GF-D8 (cell line): ENCODE measurements at regions not wholly inside any gene's neighbourhood (a gene's known extent, or its start where the extent isn't known, plus 50 kb on each side); places are given as distances from the start of the nearest gene placed in this dataset.
"Not testable (repeated sequence)": the region's sequence is repeated elsewhere in the genome, so short reads cannot be mapped to it uniquely, and the experiment has no call there.

ENCODE experiments used
- DNase-seq: peaks from one replicate; lab custom pipeline; 2025; lab: John Stamatoyannopoulos, UW

GRCh38 chr1:187836557-187836956 is 1007.8 kb downstream of the PLA2G4A start:
- DNase-seq = no peak

GRCh38 chr1:187837787-187838186 is 1009.0 kb downstream of the PLA2G4A start:
- no peak for DNase-seq

GRCh38 chr1:187838335-187839293 is 1009.9 kb downstream of the PLA2G4A start:
- DNase-seq = no peak

- no peak for DNase-seq
Observed at GRCh38 chr1:187839873-187840272, 1011.1 kb downstream of the PLA2G4A start.

- DNase-seq = no peak
Observed at GRCh38 chr1:187840557-187840956, 1011.8 kb downstream of the PLA2G4A start.

GRCh38 chr1:187842406-187843165 is 1013.8 kb downstream of the PLA2G4A start:
- DNase-seq = no peak

- DNase-seq = no peak
Observed at GRCh38 chr1:187844313-187844712, 1015.6 kb downstream of the PLA2G4A start.

- no peak for DNase-seq
Observed at GRCh38 chr1:187847531-187847930, 1018.8 kb downstream of the PLA2G4A start.

GRCh38 chr1:187848321-187848720 is 1019.6 kb downstream of the PLA2G4A start:
- DNase-seq = no peak

- DNase-seq = not testable (repeated sequence)
Observed at GRCh38 chr1:187850146-187850545, 1021.4 kb downstream of the PLA2G4A start.

GRCh38 chr1:187853505-187853904 is 1024.8 kb downstream of the PLA2G4A start:
- DNase-seq = no peak

GRCh38 chr1:187854457-187854856 is 1025.7 kb downstream of the PLA2G4A start:
- DNase-seq = no peak

- DNase-seq = no peak
Observed at GRCh38 chr1:187862506-187862905, 1033.8 kb downstream of the PLA2G4A start.

GRCh38 chr1:187870552-187870951 is 1041.8 kb downstream of the PLA2G4A start:
- DNase-seq = no peak

GRCh38 chr1:187871177-187871845 is 1042.6 kb downstream of the PLA2G4A start:
- DNase-seq = no peak

- no peak for DNase-seq
Observed at GRCh38 chr1:187872550-187872949, 1043.8 kb downstream of the PLA2G4A start.

- DNase-seq = no peak
Observed at GRCh38 chr1:187873126-187873525, 1044.4 kb downstream of the PLA2G4A start.

- DNase-seq = no peak
Observed at GRCh38 chr1:187876775-187877174, 1048.0 kb downstream of the PLA2G4A start.

GRCh38 chr1:187877220-187877619 is 1048.5 kb downstream of the PLA2G4A start:
- no peak for DNase-seq

GRCh38 chr1:187878883-187879282 is 1050.1 kb downstream of the PLA2G4A start:
- DNase-seq = no peak

GRCh38 chr1:187883356-187883755 is 1054.6 kb downstream of the PLA2G4A start:
- DNase-seq = no peak

- no peak for DNase-seq
Observed at GRCh38 chr1:187891993-187892682, 1063.4 kb downstream of the PLA2G4A start.
